ENCODE measurements at regions not wholly inside any gene's neighbourhood (a gene's known extent, or its start where the extent isn't known, plus 50 kb on each side); places are given as distances from the start of the nearest gene placed in this dataset.

GRCh38 chr5:91684625-91685024, 301.5 kb upstream of the ARRDC3 start:
- TF ChIP-seq CTCF (IDR thresholded peaks at IDR 0.05), result no peak
- no peak for TF ChIP-seq ZFX (IDR thresholded peaks at IDR 0.05; ENCODE audit: borderline replicate concordance)
